DMS114 treated with DMSO at 0.1 percent for 48 hours (cell line): ENCODE measurements at regions not wholly inside any gene's neighbourhood (a gene's known extent, or its start where the extent isn't known, plus 50 kb on each side); places are given as distances from the start of the nearest gene placed in this dataset.

ENCODE experiments used
- DNase-seq: peaks from one replicate; lab custom pipeline; 2025; ENCODE audit not compliant: unreplicated experiment; lab: John Stamatoyannopoulos, UW

GRCh38 chr17:79478841-79479240 lies 132.0 kb downstream of the RBFOX3 start:
- no peak for DNase-seq

- DNase-seq: no peak
These were observed 132.8 kb downstream of the RBFOX3 start for GRCh38 chr17:79478051-79478461.

DNA sequence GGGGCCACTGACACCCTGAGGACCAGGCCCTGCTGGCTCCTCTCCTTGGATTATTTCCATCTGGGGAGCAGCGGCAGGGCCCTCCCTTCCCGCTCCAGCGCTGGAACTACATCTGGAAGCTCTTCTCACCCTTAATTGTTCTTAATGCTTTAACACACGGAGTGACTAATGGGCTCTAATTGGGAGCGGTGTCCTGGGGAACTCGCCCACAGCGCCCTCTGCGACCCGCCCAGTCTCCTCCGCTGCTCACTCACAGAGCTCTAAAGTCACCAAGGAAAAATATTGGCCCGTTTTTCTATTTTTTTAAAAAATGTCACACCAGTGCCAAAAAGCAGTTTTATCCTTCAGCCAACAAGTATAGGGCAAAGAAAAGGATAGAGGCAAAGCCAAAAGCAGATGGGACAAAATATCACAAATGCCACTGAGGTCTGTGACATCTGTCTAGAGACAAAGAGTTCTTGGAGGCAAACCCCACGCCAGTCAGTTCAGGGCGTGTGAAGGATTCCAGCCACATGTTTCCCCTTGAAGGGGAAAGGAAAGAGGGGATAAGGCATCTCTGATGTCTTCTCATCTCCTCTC lies 134.7 kb downstream of the RBFOX3 start:
- no peak for DNase-seq

GRCh38 chr17:79473876-79474440 lies 136.9 kb downstream of the RBFOX3 start:
- DNase-seq: no peak

GRCh38 chr17:79473111-79473875 lies 137.6 kb downstream of the RBFOX3 start:
- DNase-seq: no peak

- no peak for DNase-seq
These were observed 140.1 kb downstream of the RBFOX3 start for GRCh38 chr17:79470754-79471153.

DNA sequence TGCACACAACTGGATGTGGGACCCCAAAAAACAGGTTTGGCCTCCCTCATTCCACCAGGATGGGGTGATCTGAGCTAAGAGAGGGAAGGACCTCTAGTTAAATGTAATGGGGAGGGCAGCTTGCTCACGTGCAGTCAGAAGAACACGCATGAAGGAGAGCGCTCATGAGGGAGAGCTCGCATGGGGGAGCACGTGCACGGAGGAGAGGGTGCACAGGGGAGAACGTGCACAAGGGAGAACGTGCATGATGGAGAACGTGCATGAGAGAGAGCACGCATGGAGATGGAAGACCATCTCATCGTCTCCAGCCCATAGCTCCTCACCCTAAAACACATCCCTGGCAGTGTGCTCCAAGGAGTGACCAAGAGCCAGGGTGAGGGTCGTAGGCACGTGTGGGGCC lies 141.2 kb downstream of the RBFOX3 start:
- DNase-seq: no peak

DNA sequence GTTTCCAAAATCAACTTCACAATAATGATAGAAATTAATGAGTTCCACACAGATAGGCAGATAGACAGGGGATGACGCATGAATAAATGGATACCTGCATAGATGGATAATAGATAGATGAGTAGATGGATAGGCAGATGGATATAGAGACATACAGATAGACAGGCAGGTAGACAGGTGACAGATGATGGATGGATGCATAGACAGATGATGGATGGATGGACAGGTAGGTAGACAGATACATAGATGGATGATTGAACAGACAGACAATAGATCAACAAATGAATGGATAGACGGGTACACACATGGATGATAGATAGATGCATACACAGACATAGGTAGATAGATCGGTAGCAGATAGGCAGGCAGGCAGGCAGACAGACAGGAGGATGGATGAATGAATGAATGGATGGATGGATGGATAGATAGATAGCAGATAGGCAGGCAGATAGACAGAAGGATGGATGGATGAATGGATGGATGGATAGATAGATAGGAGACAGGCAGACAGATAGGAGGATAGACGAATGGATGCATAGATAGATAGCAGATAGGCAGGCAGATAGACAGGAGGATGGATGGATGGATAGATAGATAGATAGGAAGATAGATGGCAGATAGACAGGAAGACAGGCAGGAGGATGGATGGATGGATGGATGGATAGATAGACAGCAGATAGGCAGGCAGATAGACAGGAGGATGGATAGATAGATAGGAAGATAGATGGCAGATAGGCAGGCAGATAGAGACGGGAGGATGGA lies 142.5 kb downstream of the RBFOX3 start:
- DNase-seq: no peak

DNA sequence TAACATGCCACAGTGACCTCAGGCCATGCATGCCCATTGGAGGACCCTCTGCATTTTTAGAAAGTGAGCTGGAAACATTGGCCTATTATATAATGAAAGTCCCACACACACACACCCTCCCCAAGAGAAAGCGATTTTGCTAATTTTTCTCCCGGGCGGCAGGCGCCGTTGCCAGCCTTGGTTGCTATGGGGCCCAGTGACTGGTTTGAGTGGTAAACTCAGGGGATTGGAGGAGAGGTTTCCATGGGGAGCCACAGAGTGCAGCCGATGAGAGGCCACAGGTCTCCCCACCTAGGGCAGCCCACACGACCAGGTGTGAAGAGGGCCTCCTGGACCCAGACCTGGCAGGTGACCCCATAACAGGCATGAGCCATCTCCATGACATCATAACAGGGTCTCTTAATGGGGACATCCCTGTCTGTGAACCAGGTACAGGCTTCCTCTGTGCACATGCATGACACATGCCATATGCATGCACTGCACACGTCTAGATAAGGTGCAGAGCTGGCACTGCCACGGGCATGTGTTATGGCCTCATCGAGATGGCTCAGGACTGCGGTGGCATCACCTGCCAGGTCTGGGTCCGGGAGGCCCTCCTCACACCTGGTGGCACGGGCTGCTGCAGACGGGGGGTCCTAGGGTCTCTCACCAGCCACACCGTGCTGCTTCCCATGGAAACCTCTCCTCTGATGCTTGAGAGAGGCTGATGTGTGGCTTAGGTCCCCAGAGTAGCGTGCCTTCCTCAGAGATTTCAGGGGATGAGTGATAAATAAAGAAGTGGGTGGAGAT lies 144.1 kb downstream of the RBFOX3 start:
- no peak for DNase-seq

DNA sequence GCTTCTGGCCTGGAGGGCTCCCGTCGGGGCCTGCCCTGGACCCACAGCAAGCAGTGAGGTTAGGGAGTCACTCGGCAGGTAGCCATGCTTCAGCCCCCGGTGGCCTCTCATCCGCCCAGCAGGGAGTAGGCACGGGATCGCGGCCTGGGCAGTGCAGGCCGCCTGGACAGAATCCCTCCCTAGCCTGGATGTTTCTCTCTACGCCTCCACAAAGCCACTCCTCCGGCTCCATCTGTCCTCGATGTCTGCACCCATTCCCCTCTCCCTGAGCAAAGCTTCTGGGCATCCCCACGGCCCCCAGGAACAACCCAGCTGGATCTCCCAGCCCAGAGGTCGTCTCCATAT lies 145.2 kb downstream of the RBFOX3 start:
- no peak for DNase-seq

DNA sequence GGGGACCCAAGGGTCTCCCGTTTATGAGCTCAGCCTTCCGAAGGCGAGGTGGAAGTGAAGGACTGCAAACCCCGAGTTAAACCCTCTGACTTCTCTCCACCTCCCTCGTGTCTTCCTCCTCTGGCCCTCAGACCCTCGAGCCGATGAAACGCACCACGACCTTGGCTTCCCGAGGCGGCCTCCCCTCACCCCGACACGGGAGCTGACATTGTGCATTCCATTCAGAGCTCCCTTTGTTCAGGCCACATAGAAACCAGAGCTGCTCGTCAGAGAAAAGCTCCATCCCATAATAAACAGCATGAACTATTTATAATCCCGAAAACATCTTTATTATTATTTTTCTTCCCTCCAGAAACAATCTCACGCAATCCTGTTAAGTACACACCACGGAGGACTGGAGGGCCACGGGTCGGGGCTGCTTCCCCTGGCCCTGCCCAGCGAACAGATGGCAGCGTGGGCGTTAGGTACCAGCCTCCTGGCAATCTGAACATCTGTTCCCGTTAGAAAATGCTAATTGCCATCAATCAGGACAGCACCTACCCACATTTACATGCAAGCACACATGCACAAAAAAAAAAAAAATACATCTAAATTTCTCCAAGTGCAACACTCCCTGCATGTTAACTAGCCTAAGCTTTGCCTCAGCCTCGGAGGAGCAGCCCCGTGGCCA lies 145.7 kb downstream of the RBFOX3 start:
- DNase-seq: no peak

DNA sequence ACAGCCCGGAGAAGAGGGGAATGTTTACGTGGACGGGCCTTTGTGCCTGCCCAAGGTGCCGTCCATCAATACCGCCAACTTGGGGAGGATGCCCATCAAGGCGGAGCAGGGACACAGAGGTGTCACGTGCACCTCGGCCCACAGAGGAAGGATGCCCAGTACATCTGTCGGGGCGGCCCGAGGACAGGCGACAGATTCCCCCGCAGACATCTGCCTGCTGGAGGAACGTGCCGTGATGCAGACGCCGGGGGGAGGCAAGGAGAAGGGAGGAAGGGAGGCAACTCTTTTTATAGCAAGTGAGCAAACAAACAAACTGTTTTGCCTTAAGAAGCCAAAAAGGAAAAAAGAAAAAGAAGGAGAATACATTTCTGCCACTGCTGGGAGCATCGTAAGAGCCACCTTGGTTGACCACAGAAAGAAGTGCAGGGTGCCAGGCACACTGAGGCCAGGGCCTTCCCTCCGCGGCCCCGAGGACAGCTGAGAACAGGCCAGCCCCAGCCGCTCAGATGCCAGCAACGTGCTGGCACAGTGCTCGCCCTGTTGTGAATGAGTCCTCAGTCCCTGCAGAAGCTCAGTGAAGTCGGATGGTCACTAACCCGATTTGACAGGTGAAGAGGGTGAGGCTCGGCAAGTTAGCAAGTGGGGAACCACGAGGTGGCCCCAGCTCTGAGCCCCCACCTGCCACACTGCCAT lies 146.4 kb downstream of the RBFOX3 start:
- DNase-seq: no peak

- no peak for DNase-seq
These were observed 147.2 kb downstream of the RBFOX3 start for GRCh38 chr17:79463421-79464317.

DNA sequence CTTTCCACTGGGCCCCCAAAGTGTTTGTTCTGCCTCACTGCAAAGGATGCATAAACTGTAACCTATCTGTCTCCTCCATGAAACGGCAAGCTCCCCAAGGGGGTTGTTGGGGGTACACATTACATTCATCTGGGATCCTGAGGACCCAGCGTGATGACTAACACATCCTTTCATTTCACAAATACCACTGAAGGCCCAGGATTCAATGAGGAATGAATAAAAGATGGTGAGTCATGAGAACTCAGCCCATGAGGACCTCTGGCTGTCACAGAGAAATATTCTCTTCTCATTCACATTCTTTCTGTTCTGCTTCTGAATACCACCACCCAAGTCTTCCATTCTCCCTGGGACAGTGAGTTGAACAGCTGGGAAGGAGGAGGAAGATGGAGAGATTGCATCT lies 149.8 kb downstream of the RBFOX3 start:
- no peak for DNase-seq

DNA sequence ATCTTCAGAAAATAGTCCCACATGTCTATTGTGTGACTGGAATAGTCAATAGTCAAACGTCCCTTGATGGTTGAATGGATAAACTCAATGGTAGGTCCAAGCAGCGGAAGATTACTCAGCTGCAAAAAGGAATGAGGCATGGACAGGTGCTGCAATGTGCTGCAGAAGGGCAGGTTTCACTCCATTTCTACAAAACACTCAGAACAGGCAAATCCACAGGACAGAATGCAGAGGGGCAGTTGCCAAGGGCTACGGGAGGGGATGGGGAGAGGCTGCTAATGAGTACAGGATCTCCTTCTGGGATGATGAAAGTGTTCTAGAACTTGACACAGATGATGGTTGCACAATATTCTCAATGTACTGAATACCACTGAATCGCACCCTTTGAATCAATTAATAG lies 151.0 kb downstream of the RBFOX3 start:
- no peak for DNase-seq

DNA sequence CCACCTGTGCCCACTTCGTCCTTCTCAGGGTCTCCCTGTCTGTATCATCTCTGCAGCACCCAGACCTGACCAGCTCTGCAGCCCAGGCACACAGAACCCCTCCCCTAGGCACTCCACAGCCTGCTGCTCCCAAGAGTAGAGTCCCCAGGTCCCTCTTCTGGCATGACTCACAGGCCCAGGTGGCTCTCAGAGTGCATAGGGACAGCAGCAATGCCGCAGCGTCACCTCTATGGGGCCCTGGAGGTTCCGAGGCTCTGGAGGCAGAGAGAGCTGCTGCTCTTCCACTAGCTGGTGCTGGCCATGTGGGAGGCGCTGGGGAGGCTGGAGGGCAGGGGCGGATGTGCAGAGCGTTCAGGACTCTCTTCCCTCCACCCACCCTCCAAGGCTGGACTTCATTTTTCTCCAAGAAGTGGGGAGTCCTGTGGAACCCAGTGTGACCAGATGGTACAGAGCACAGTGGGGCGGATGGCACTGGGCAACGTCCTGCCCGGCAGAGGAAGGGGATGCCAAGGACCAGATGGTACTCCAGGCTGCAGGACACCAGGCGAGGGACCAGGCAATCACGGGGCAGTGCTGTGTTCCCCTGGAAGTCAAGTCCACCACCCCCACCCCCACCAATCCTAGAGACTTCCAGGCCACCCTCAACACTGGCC lies 151.7 kb downstream of the RBFOX3 start:
- DNase-seq: no peak

DNA sequence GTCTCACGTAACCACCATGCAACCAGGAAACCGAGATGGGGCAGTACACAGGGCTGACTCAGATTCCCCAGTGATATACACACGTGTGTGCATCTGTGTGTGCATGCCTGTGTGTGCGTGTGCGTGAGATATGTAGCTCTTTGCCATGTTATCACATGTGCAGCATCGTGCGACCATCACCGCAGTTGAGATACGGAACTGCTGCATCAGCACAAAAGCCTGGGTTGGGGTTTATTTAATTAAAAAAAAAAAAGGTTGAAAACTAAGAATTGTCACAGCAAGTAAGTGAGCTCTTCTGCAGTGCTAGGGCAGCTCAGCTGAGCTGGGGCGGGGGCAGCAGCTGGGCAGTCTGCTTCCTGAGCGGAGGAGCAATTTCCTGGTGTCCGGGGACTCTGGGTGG lies 152.5 kb downstream of the RBFOX3 start:
- DNase-seq: no peak

- no peak for DNase-seq
These were observed 153.0 kb downstream of the RBFOX3 start for GRCh38 chr17:79457889-79458288.

- no peak for DNase-seq
These were observed 153.5 kb downstream of the RBFOX3 start for GRCh38 chr17:79457376-79457775.
